Vagina (tissue), 2 donors: ENCODE measurements at regions not wholly inside any gene's neighbourhood (a gene's known extent, or its start where the extent isn't known, plus 50 kb on each side); places are given as distances from the start of the nearest gene placed in this dataset.

Source experiments
- DNase-seq, 2 donors: peaks; one replicate each; pipeline ENCODE4 v3.0.0-alpha.2; 2017; ENCODE audit errors: extremely low spot score in 2 of 2
- H3K27ac ChIP-seq: fragments of 200-600 bp; sonication (generic); one replicate; pipeline ENCODE4 v1.5.1; 2019
- H3K27me3 ChIP-seq: fragments of 200-600 bp; sonication (generic); one replicate; pipeline ENCODE4 v1.5.1; 2019
- H3K36me3 ChIP-seq, 2 donors: fragments of 200-600 bp; sonication (generic); one replicate each; pipeline ENCODE4 v1.5.1; 2017 to 2019
- H3K4me1 ChIP-seq: fragments of 200-600 bp; sonication (generic); one replicate; pipeline ENCODE4 v1.5.1; 2019
- H3K4me3 ChIP-seq, 2 donors: fragments of 200-600 bp; sonication (generic); 1 replicate in 1 of 2; 2 replicates in 1 of 2; pipeline ENCODE4 v1.5.1; 2016 to 2019
- H3K9me3 ChIP-seq: fragments of 200-600 bp; sonication (generic); one replicate; pipeline ENCODE4 v1.5.1; 2019
- CTCF ChIP-seq, 3 experiments: fragments of 450-650 bp in 2 of 3; fragments of 200-600 bp in 1 of 3; sonication (generic) in 1 of 3; IDR thresholded peaks; one replicate each; pipeline ENCODE4 v1.5.1; 2017 to 2019; ENCODE audit warnings: antibody characterized with exemption in 3 of 3, mild to moderate bottlenecking in 2 of 3, moderate library complexity in 2 of 3
- POLR2A ChIP-seq, 2 donors: fragments of 450-650 bp; IDR thresholded peaks; one replicate each; pipeline ENCODE4 v1.6.1; 2017; ENCODE audit warnings: antibody characterized with exemption in 2 of 2, mild to moderate bottlenecking in 2 of 2, moderate library complexity in 2 of 2
- POLR2AphosphoS5 ChIP-seq, 2 donors: sonication (generic); formaldehyde crosslinking; IDR thresholded peaks; one replicate each; pipeline ENCODE4 v1.9.0; 2017; ENCODE audit warnings: antibody characterized with exemption in 2 of 2, mild to moderate bottlenecking in 2 of 2, low read depth in 1 of 2; ENCODE audit not compliant: insufficient read depth in 1 of 2
- intact Hi-C: fragments of 100-400 bp; cut with DNase I; formaldehyde crosslinking; loops from one replicate; pipeline ENCODE4 v1.15.1; 2023

GRCh38 chr7:13309535-13309934 is 622.1 kb downstream of the ARL4A start:
- Histone ChIP-seq H3K36me3 (no peaks in the 10 kb centered on the region), H3K9me3 (no peaks in the 10 kb centered on the region), H3K27me3 (no peaks in the 10 kb centered on the region), H3K27ac (no peak overlapping the region), H3K4me1 (no peaks in the 10 kb centered on the region), H3K4me3 (no peak overlapping the region)
- intact Hi-C loops, result no loop called here
- TF ChIP-seq POLR2A (IDR thresholded peaks at IDR 0.05), result no peak
- TF ChIP-seq CTCF (IDR thresholded peaks at IDR 0.05), result no peak
- TF ChIP-seq POLR2AphosphoS5 (IDR thresholded peaks at IDR 0.05; ENCODE audit: insufficient read depth in 1 of 2, low read depth in 1 of 2), result no peak
- DNase-seq, result no peak

- intact Hi-C loops, result no loop called here
- no peak for TF ChIP-seq POLR2A (IDR thresholded peaks at IDR 0.05)
- no peak for TF ChIP-seq CTCF (IDR thresholded peaks at IDR 0.05)
- no peak for TF ChIP-seq POLR2AphosphoS5 (IDR thresholded peaks at IDR 0.05; ENCODE audit: insufficient read depth in 1 of 2, low read depth in 1 of 2)
- no peaks in the 10 kb centered on the region for H3K36me3 ChIP-seq
- H3K9me3 ChIP-seq, result no peaks in the 10 kb centered on the region
- H3K27me3 ChIP-seq, result no peaks in the 10 kb centered on the region
- no peak overlapping the region for H3K27ac ChIP-seq
- DNase-seq, result no peak
- H3K4me3 ChIP-seq, result no peak overlapping the region
- H3K4me1 ChIP-seq, result no peaks in the 10 kb centered on the region
These were observed 624.9 kb downstream of the ARL4A start for GRCh38 chr7:13312307-13312706.

GRCh38 chr7:13320333-13320732 is 632.9 kb downstream of the ARL4A start:
- intact Hi-C loops, result no loop called here
- Histone ChIP-seq H3K9me3 (no peaks in the 10 kb centered on the region), H3K4me1 (no peaks in the 10 kb centered on the region), H3K27ac (no peak overlapping the region), H3K36me3 (no peaks in the 10 kb centered on the region), H3K27me3 (no peaks in the 10 kb centered on the region), H3K4me3 (no peak overlapping the region)
- TF ChIP-seq POLR2A (IDR thresholded peaks at IDR 0.05) (no peak), POLR2AphosphoS5 (IDR thresholded peaks at IDR 0.05; ENCODE audit: insufficient read depth in 1 of 2, low read depth in 1 of 2) (no peak), CTCF (IDR thresholded peaks at IDR 0.05) (no peak)
- DNase-seq, result no peak

GRCh38 chr7:13321316-13321715 is 633.9 kb downstream of the ARL4A start:
- no peak overlapping the region for H3K4me3 ChIP-seq
- H3K27me3 ChIP-seq, result no peaks in the 10 kb centered on the region
- no peak for DNase-seq
- no peak for TF ChIP-seq CTCF (IDR thresholded peaks at IDR 0.05)
- no peak for TF ChIP-seq POLR2A (IDR thresholded peaks at IDR 0.05)
- no peak for TF ChIP-seq POLR2AphosphoS5 (IDR thresholded peaks at IDR 0.05; ENCODE audit: insufficient read depth in 1 of 2, low read depth in 1 of 2)
- intact Hi-C loops, result no loop called here
- no peaks in the 10 kb centered on the region for H3K36me3 ChIP-seq
- H3K9me3 ChIP-seq, result no peaks in the 10 kb centered on the region
- no peaks in the 10 kb centered on the region for H3K4me1 ChIP-seq
- no peak overlapping the region for H3K27ac ChIP-seq

- TF ChIP-seq POLR2AphosphoS5 (IDR thresholded peaks at IDR 0.05; ENCODE audit: insufficient read depth in 1 of 2, low read depth in 1 of 2), result no peak
- TF ChIP-seq CTCF (IDR thresholded peaks at IDR 0.05), result no peak
- TF ChIP-seq POLR2A (IDR thresholded peaks at IDR 0.05), result no peak
- Histone ChIP-seq H3K4me1 (no peaks in the 10 kb centered on the region), H3K27ac (no peak overlapping the region), H3K36me3 (no peaks in the 10 kb centered on the region), H3K27me3 (no peaks in the 10 kb centered on the region), H3K4me3 (no peak overlapping the region), H3K9me3 (no peaks in the 10 kb centered on the region)
- intact Hi-C loops, result no loop called here
- no peak for DNase-seq
These were observed 634.7 kb downstream of the ARL4A start for GRCh38 chr7:13322126-13322525.
